ENCODE measurements at regions not wholly inside any gene's neighbourhood (a gene's known extent, or its start where the extent isn't known, plus 50 kb on each side); places are given as distances from the start of the nearest gene placed in this dataset.

- no peak overlapping the region for H3K4me3 ChIP-seq (ENCODE audit: low read depth, low read length)
- DNase-seq (ENCODE audit: low read depth): no peak
- no peak for TF ChIP-seq CTCF (IDR thresholded peaks at IDR 0.05; ENCODE audit: control insufficient read depth, extremely low read depth, insufficient read depth)
These were observed 1146.9 kb upstream of the GJE1 start for GRCh38 chr6:140985679-140986275.

DNA sequence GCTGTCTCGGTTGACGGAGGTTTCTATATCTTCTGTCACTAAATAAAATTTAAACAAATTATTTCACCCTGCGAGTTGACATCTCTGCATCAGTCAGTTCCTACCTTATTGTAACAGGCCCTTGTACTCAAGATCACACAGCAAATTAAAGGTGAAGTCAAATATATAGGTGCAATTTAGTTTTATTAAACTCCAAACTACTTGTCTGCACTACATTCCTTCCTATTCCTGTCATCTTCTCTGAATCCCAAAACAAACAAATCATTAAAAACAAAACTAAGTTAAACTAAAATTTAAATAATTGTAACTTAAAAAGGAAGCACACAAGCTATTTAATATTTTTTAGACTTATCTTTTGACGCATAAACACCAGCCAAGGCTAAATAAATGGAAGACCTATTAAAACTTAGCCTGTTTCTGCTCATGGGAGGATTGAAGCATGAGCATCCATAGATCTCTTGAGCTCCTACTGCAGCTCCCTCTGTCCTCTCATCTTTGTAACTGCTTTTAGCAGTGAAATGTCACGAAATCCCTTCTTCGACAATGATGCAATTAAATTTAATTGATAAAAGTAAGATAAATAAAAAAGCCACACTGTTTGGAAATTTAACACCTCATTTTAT is 1152.3 kb upstream of the GJE1 start:
- no peak for TF ChIP-seq CTCF (IDR thresholded peaks at IDR 0.05; ENCODE audit: control insufficient read depth, extremely low read depth, insufficient read depth)
- no peak for DNase-seq (ENCODE audit: low read depth)
- no peak overlapping the region for H3K4me3 ChIP-seq (ENCODE audit: low read depth, low read length)

DNA sequence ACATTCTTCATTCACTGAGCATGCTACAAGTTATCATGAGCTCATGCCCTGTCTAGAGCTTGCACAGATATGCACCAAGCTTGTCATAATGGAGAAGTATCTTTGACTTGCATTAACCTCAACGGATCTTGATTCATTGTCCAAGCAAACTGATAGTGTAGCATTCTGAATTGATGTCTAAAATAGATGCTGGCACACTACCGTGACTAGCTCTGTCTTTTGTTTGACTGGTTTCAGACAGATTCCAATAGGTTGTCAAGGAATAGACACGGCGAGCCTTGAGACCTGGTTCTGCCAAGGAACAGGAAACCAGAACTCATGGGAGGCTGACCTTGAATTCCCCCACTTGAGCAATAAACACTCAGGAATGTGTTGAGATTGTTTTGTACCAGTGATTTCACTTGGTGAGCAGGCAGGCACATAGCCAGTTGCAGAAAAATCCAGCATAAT is 1153.1 kb upstream of the GJE1 start:
- DNase-seq (ENCODE audit: low read depth): no peak
- TF ChIP-seq CTCF (IDR thresholded peaks at IDR 0.05; ENCODE audit: control insufficient read depth, extremely low read depth, insufficient read depth): no peak
- no peak overlapping the region for H3K4me3 ChIP-seq (ENCODE audit: low read depth, low read length)

GRCh38 chr6:140977403-140977802 is 1155.3 kb upstream of the GJE1 start:
- H3K4me3 ChIP-seq (ENCODE audit: low read depth, low read length): no peak overlapping the region

DNA sequence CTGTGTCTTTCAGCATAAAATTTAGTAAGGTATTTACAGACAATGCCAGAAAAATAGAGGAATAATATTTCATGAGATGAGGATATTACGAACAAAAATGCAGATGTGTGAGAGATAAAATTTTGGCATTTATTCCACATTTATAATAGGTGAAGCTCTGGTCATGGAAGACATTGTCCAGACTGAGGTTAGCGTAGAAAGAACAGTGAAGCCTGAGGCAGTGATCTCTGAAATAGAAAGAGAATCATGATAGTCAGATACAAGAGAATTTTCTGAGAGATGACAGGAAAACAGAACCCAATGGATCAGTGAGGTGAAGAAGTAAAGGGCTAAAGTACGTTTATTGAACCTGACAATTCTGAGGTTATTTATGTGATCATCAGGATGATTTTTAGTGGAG is 1155.9 kb upstream of the GJE1 start:
- H3K4me3 ChIP-seq (ENCODE audit: low read depth, low read length): no peak overlapping the region
- DNase-seq (ENCODE audit: low read depth): no peak
- no peak for TF ChIP-seq CTCF (IDR thresholded peaks at IDR 0.05; ENCODE audit: control insufficient read depth, extremely low read depth, insufficient read depth)

More at GRCh38 chr6:140977403-140977802, 1155.3 kb upstream of the GJE1 start:
- DNase-seq (ENCODE audit: low read depth): no peak
- no peak for TF ChIP-seq CTCF (IDR thresholded peaks at IDR 0.05; ENCODE audit: control insufficient read depth, extremely low read depth, insufficient read depth)

DNA sequence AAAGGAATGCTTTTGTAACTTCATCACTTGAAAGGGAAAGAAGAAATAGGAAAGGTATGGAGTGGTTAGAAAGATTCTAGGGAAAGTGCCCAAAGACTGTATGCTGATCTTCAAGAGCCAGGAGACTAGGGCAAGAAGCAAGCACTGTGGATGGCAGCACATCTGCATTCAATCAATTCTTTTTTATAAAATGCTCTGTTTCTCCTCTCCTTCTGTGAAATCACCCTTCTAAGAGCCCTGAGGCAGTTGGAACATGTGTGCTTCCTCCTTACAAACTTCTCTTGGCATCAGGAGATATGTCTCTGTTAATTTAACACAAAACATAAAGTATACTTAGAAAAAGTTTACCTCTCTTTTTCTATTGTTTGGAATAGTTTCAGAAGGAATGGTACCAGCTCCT is 1162.2 kb upstream of the GJE1 start:
- no peak overlapping the region for H3K4me3 ChIP-seq (ENCODE audit: low read depth, low read length)
- DNase-seq (ENCODE audit: low read depth): no peak
- no peak for TF ChIP-seq CTCF (IDR thresholded peaks at IDR 0.05; ENCODE audit: control insufficient read depth, extremely low read depth, insufficient read depth)

- no peak for TF ChIP-seq CTCF (IDR thresholded peaks at IDR 0.05; ENCODE audit: control insufficient read depth, extremely low read depth, insufficient read depth)
- no peak overlapping the region for H3K4me3 ChIP-seq (ENCODE audit: low read depth, low read length)
- no peak for DNase-seq (ENCODE audit: low read depth)
These were observed 1164.7 kb upstream of the GJE1 start for GRCh38 chr6:140968062-140968461.
